SW 1271 (cell line): ENCODE measurements at regions not wholly inside any gene's neighbourhood (a gene's known extent, or its start where the extent isn't known, plus 50 kb on each side); places are given as distances from the start of the nearest gene placed in this dataset.
A peak's percentile ranks its signal among the peaks of the same experiment; 100 is the strongest.

Source experiments
- DNase-seq, 2 experiments: peaks; one replicate each; lab custom pipeline; 2025; lab: John Stamatoyannopoulos, UW

DNA sequence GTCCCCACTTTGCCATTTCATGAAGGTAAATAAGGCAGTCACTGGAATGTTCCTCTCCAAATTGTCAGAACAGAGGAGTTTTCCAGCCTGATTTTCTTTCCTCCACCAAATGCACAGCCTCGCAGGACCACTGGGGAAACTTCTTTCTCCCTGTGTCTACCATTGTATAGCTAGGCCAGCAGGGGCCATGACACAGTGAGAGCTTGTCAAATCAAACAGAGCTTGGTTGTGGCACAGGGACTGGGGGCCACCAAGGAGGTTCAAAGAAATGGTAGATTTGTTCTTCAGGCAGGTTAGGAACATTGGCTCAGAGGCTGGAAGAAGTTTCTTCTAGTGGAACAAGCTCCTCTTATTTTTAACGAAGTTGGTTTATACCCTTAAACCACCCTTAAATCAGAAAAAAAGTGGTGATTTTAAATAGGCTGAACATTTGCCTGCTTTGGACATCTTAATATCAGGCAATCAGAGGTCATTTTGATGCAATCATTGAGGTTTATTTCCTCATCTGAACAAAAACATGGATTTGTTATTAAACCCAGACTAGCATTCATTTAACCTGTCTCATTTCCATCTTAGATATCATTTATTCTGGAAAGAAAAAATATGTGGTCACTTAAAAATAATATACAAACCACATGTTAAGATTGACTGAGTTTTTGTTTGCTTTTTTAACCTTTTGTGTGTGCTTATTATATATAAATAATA is 105.6 kb downstream of the GTPBP8 start:
- no peak for DNase-seq

DNA sequence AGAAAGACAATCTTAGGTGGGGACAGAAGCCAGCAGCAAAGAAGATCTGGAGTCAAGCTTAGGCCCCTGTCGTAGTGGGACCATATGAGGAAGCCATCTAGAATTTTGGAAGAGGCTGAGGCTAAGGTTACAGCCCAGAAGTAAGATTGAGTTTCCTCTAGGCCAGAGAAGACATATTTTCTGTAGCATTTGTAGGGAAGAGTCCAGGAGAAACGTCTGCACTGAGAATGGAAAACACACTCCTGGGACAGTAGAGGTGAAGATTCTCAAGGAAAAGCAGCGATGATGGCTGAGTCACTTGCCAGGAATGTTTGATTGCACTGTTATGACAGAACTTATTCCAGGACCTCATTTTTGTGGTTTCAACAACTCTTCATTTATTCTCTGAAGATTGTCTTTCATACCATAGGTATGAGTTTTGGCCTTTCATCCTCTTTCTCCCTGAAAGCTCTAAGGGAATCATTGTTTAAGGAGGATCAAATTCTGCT is 107.2 kb downstream of the GTPBP8 start:
- peak; percentile 33 to 79 for DNase-seq

- DNase-seq, result no peak
Measured at GRCh38 chr3:113100063-113100462, 109.3 kb downstream of the GTPBP8 start.

GRCh38 chr3:113103588-113103987 is 107.8 kb upstream of the BOC start:
- DNase-seq, result no peak

- no peak for DNase-seq
Measured at GRCh38 chr3:113104357-113105092, 106.8 kb upstream of the BOC start.

DNA sequence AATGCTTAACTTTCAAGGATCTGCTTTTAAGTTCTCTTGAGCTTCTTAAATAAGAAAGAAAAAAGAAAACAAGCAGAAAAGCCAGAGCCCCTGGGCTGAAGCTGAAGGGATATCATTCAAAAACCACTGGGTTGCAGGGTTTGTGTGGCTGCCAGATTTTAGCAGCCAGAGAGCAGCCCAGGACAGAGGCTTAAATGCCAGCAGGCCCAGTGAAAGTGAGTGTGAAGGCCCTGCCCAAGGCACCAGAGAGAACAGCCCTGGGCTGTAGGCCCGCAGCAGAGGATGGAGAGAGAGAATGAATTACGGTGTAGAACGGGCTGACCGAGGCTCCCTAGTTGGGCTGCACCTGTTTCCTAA is 106.3 kb upstream of the BOC start:
- DNase-seq, result no peak

DNA sequence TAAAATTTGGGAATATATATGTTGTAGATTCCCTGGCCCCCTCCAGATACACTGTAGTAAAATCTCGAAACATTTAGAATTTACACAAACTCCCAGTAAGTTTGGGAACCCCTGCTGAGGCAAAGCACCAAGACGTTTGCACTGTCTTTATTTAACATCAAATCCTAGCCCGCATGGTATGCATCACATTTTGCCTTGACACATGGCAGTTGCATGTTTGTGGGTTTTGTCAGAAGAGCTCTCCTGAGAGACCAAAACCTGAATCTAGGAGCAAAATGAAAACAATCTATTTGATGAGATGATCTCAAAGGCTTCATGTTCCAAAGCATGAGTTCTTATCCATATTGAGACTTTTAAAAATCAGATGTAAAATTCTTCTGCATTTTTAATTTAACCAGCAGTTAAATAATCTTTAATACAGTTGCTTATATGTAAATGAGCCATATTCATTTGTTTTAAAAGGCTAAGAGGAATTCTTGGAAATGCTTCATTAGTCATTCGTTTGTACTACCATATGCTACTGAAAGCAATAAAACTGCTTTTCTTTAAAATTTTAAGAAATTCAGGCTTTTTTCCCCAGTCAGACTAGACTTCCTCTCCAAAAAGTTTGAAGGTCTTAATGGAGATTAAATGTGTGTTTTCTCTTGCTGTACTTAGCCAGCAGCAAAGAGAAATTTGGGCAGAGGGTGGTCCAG is 105.2 kb upstream of the BOC start:
- DNase-seq, result no peak

DNA sequence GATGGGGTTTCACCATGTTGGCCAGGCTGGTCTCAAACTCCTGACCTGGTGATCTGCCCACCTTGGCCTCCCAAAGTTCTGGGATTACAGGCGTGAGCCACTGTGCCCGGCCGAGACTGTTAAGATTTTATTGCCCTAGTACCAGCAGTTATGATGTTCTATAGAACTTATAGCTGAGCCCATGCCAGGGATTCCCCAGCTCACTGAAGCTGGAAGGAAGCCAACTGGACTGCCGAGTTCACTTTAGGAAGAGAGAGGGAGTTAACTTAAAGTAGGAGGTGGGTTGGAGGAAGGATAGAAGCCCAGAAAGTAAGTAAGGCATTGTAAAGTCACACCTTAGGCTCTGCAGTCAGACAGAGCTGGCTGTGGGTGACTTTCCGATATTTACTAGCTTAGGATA is 101.1 kb upstream of the BOC start:
- no peak for DNase-seq

DNA sequence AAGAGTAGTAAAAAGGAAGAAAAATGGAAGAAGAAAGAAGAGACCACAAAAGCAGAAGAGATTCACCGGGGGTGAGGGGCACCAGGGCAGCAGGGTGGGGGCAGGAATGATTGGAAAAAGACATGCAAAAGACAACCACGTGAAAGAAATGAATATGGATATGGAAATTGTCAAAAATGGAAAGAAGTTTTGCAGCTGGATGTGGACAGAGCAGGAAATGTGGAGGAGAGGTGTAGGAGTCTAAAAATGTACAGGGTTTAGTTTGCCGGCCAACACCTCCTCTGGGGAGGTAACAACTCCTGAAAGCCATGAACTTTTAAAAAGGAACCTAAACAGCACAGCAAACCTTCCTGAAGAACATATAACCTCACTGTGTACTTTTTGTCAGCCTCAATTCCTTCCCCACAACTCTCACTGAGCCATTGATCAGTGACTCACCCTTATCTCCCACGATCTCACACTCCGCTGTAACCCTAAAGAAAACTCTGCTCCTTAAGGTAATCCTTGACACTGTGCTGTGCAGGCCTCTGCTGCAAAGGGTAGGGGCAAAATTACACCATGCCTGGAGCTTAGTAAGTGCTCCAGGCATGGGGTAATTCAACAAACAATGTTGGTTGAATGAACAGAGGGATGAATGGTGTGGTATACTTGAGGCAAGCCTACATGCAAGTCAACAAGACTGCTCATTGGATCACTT is 100.2 kb upstream of the BOC start:
- DNase-seq, result no peak

GRCh38 chr3:113113361-113113760 is 98.0 kb upstream of the BOC start:
- no peak for DNase-seq

GRCh38 chr3:113117511-113118234 is 93.7 kb upstream of the BOC start:
- no peak for DNase-seq

DNA sequence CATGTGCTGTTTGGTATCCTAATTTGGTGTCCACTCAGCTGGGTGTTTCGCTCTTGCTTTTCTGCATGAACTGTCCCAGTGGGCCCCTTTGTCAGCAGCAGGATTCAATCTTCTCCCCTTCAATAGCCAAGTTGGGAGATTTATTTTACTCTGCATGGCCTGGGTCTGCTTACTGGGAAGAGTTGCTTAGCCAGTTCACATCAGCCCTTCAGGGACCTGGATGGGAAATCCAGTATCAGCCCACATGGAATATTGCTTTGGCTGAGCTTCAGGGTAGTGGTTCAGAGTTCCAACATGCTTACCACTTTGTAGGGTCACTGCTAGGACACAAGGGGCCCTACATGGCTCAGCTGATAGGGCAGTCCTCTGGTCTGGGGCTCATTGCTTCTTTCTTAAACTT is 93.0 kb upstream of the BOC start:
- no peak for DNase-seq

DNA sequence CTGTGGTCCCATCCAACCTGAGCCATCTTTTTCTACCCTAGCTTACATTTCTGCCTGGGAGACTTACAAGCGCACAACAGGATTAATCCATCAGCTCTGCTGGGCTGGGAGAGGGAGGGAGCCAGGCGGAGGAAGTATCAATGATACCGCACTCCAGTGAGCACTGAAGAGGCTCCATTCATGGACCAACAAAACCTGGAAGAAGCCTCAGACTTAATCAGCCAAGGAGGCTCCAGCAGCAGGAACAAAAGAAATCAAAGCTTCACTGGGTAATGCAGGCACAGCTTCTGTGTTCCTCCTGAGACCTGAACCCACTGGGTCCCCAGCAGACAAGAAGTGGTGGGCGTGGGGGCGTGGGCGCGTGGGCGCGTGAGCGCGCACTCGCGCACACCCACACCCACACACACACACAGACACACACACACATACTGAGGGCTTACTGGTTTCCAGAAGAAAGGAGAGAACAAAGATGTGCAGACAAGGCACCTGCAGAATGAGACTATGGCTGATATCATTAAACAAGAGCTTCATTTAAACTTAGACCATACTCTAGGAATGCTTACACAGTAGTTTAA is 87.0 kb upstream of the BOC start:
- no peak for DNase-seq

GRCh38 chr3:113125951-113126350 is 85.4 kb upstream of the BOC start:
- DNase-seq, result no peak

- DNase-seq, result no peak
Measured at GRCh38 chr3:113128386-113129015, 82.9 kb upstream of the BOC start.

GRCh38 chr3:113129168-113129567 is 82.2 kb upstream of the BOC start:
- DNase-seq, result no peak

DNA sequence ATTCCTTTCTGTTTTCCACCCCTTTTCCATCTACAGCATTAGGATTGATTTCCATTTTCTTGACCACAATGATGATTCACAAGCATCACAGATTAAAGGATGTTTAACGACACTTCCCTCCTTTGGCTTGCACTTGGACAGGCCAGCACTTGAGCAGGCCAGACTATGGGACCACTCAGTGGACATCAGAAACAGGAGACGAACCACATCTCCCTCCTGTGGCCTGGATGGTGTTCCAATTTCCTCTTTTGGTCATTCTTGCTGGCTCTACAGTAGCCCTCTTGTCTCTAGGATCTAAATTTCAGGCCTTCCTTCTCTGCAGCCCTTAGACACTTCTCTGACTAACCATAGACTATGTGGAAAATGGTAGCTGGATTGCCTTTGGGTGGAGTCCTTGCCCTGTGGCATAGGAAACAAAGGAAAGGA is 78.8 kb upstream of the BOC start:
- DNase-seq, result no peak

GRCh38 chr3:113133140-113133539 is 78.2 kb upstream of the BOC start:
- DNase-seq, result no peak

- DNase-seq, result peak in 1 of 2 experiments; percentile 12
Measured at GRCh38 chr3:113136071-113136470, 75.3 kb upstream of the BOC start.

GRCh38 chr3:113136544-113136943 is 74.8 kb upstream of the BOC start:
- no peak for DNase-seq
